ENCODE measurements at regions not wholly inside any gene's neighbourhood (a gene's known extent, or its start where the extent isn't known, plus 50 kb on each side); places are given as distances from the start of the nearest gene placed in this dataset.

- no peaks in the 10 kb centered on the region for H3K36me3 ChIP-seq
- no peak overlapping the region for H3K4me3 ChIP-seq
- no peaks in the 10 kb centered on the region for H3K9me3 ChIP-seq
- H3K4me1 ChIP-seq (ENCODE audit: insufficient read depth): no peaks in the 10 kb centered on the region
- H3K27ac ChIP-seq: no peak overlapping the region
- 60 to 77% (median 71%) methylated on average over 1 of the region's 1 CpG for WGBS, 3 donors
- TF ChIP-seq EP300 (IDR thresholded peaks at IDR 0.05) (no peak), CTCF (IDR thresholded peaks at IDR 0.05) (no peak), POLR2A (IDR thresholded peaks at IDR 0.05) (no peak)
- intact Hi-C loops (cut with DNase I): no loop called here
- no peaks in the 10 kb centered on the region for H3K27me3 ChIP-seq
- no peak for DNase-seq
Observed at GRCh38 chr1:55825461-55825860, 610.3 kb upstream of the USP24 start.

GRCh38 chr1:55824251-55824640, 609.1 kb upstream of the USP24 start:
- Histone ChIP-seq H3K27ac (no peak overlapping the region), H3K27me3 (no peaks in the 10 kb centered on the region), H3K4me1 (ENCODE audit: insufficient read depth) (no peaks in the 10 kb centered on the region), H3K36me3 (no peaks in the 10 kb centered on the region), H3K4me3 (no peak overlapping the region), H3K9me3 (no peaks in the 10 kb centered on the region)
- DNase-seq: no peak
- TF ChIP-seq POLR2A (IDR thresholded peaks at IDR 0.05) (no peak), EP300 (IDR thresholded peaks at IDR 0.05) (no peak), CTCF (IDR thresholded peaks at IDR 0.05) (no peak)
- intact Hi-C loops (cut with DNase I): no loop called here

- H3K4me1 ChIP-seq (ENCODE audit: insufficient read depth): no peaks in the 10 kb centered on the region
- WGBS, 3 donors: 80 to 84% (median 82%) methylated on average over 6 of the region's 6 CpGs
- no peaks in the 10 kb centered on the region for H3K9me3 ChIP-seq
- no peak overlapping the region for H3K4me3 ChIP-seq
- H3K27me3 ChIP-seq: no peaks in the 10 kb centered on the region
- no peak overlapping the region for H3K27ac ChIP-seq
- H3K36me3 ChIP-seq: no peaks in the 10 kb centered on the region
- DNase-seq: no peak
- TF ChIP-seq CTCF (IDR thresholded peaks at IDR 0.05): no peak
- TF ChIP-seq EP300 (IDR thresholded peaks at IDR 0.05): no peak
- TF ChIP-seq POLR2A (IDR thresholded peaks at IDR 0.05): no peak
- intact Hi-C loops (cut with DNase I): no loop called here
Observed at GRCh38 chr1:55823541-55824250, 608.5 kb upstream of the USP24 start.

GRCh38 chr1:55822891-55823290, 607.7 kb upstream of the USP24 start:
- no peak for TF ChIP-seq POLR2A (IDR thresholded peaks at IDR 0.05)
- H3K27ac ChIP-seq: no peak overlapping the region
- no peaks in the 10 kb centered on the region for H3K27me3 ChIP-seq
- no peak overlapping the region for H3K4me3 ChIP-seq
- 83 to 87% (median 86%) methylated on average over 2 of the region's 2 CpGs for WGBS, 3 donors
- no peaks in the 10 kb centered on the region for H3K9me3 ChIP-seq
- no peaks in the 10 kb centered on the region for H3K36me3 ChIP-seq
- H3K4me1 ChIP-seq (ENCODE audit: insufficient read depth): no peaks in the 10 kb centered on the region
- DNase-seq: no peak
- intact Hi-C loops (cut with DNase I): no loop called here

- H3K4me3 ChIP-seq: no peak overlapping the region
- no peaks in the 10 kb centered on the region for H3K9me3 ChIP-seq
- H3K27ac ChIP-seq: no peak overlapping the region
- no peak for DNase-seq
- H3K4me1 ChIP-seq (ENCODE audit: insufficient read depth): peaks cover 3% of the 10 kb centered on the region
- 75 to 84% (median 82%) methylated on average over 2 of the region's 2 CpGs for WGBS, 3 donors
- intact Hi-C loops (cut with DNase I): no loop called here
- H3K36me3 ChIP-seq: no peaks in the 10 kb centered on the region
- TF ChIP-seq CTCF (IDR thresholded peaks at IDR 0.05): no peak
- no peaks in the 10 kb centered on the region for H3K27me3 ChIP-seq
Observed at GRCh38 chr1:55821234-55821633, 606.1 kb upstream of the USP24 start.

All from ovary (tissue), 7 donors.